ENCODE measurements at regions not wholly inside any gene's neighbourhood (a gene's known extent, or its start where the extent isn't known, plus 50 kb on each side); places are given as distances from the start of the nearest gene placed in this dataset.

- WGBS (ENCODE audit: insufficient coverage): 89% methylated on average over 1 of the region's 3 CpGs
- Histone ChIP-seq H3K9me3 (replicated peaks; ENCODE audit: control insufficient read depth, low read depth, low read length) (no peaks in the 10 kb centered on the region), H3K4me1 (ENCODE audit: control insufficient read depth, insufficient read depth, low read length) (no peaks in the 10 kb centered on the region), H3K27me3 (ENCODE audit: control insufficient read depth, insufficient read depth, low read length) (no peaks in the 10 kb centered on the region), H3K4me3 (ENCODE audit: low read length) (no peak overlapping the region), H3K36me3 (ENCODE audit: control insufficient read depth, insufficient read depth, low read length) (no peaks in the 10 kb centered on the region), H3K27ac (ENCODE audit: low read length) (no peak overlapping the region)
- DNase-seq: no peak
These were observed 249.2 kb upstream of the CLINT1 start for GRCh38 chr5:158108177-158108576.

DNA sequence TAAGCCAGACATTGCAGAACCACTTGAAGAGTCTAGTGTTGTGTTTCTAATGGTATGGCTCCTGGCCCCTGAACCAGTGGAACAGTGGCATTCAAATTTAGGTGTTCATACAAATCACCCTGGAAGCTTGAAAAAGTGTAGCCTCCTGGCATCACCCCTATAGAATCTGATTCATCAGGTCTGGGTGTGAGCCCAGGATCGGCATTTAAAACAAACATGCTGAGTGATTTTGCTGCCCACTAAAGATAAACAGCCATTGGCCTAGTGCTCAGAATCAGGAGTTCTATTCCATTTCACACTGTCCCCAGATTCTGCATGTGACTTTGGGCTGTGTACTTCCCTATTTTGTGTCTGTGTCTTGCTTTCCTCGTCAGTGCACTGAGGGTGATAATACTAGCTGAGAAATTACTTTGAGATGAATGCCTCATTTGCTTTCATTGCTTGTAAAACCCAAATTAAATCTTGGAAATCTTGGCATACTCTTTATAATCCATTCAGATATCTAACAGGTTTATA lies 241.5 kb upstream of the CLINT1 start:
- no peaks in the 10 kb centered on the region for H3K4me1 ChIP-seq (ENCODE audit: control insufficient read depth, insufficient read depth, low read length)
- H3K36me3 ChIP-seq (ENCODE audit: control insufficient read depth, insufficient read depth, low read length): no peaks in the 10 kb centered on the region
- 86% methylated on average over 1 of the region's 2 CpGs for WGBS (ENCODE audit: insufficient coverage)
- H3K27me3 ChIP-seq (ENCODE audit: control insufficient read depth, insufficient read depth, low read length): no peaks in the 10 kb centered on the region
- peaks cover 6% of the 10 kb centered on the region for H3K9me3 ChIP-seq (replicated peaks; ENCODE audit: control insufficient read depth, low read depth, low read length)
- DNase-seq: no peak
- H3K27ac ChIP-seq (ENCODE audit: low read length): no peak overlapping the region
- H3K4me3 ChIP-seq (ENCODE audit: low read length): no peak overlapping the region

- 50% methylated on average over 2 of the region's 12 CpGs for WGBS (ENCODE audit: insufficient coverage)
- Histone ChIP-seq H3K27me3 (ENCODE audit: control insufficient read depth, insufficient read depth, low read length) (no peaks in the 10 kb centered on the region), H3K9me3 (replicated peaks; ENCODE audit: control insufficient read depth, low read depth, low read length) (peaks cover 6% of the 10 kb centered on the region), H3K27ac (ENCODE audit: low read length) (no peak overlapping the region), H3K4me1 (ENCODE audit: control insufficient read depth, insufficient read depth, low read length) (no peaks in the 10 kb centered on the region), H3K36me3 (ENCODE audit: control insufficient read depth, insufficient read depth, low read length) (no peaks in the 10 kb centered on the region), H3K4me3 (ENCODE audit: low read length) (no peak overlapping the region)
- no peak for DNase-seq
These were observed 240.7 kb upstream of the CLINT1 start for GRCh38 chr5:158099571-158100105.

DNA sequence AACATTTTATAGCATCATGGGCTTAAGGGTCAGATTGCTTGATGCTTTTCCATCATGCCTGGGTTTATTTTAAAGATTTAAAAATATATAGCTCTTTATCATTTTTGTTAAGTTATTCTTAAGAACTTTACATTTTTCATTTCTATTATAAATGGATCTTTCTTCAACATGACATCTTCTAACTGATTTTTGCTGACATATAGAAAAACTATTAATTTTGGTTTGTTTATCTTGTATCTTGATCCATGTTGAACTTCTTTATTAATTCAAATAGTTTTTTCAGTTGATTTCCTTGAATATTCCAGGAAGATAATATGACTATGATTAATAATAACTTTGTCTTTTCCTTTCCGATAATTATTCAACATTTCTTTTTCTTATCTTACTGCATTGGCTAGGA lies 237.9 kb upstream of the CLINT1 start:
- no peak overlapping the region for H3K4me3 ChIP-seq (ENCODE audit: low read length)
- no peaks in the 10 kb centered on the region for H3K27me3 ChIP-seq (ENCODE audit: control insufficient read depth, insufficient read depth, low read length)
- no CpG with 5 or more reads among the region's 1 CpG for WGBS (ENCODE audit: insufficient coverage)

GRCh38 chr5:158086856-158087255 lies 227.9 kb upstream of the CLINT1 start:
- Histone ChIP-seq H3K4me1 (ENCODE audit: control insufficient read depth, insufficient read depth, low read length) (no peaks in the 10 kb centered on the region), H3K36me3 (ENCODE audit: control insufficient read depth, insufficient read depth, low read length) (no peaks in the 10 kb centered on the region), H3K27me3 (ENCODE audit: control insufficient read depth, insufficient read depth, low read length) (no peaks in the 10 kb centered on the region), H3K9me3 (replicated peaks; ENCODE audit: control insufficient read depth, low read depth, low read length) (no peaks in the 10 kb centered on the region), H3K27ac (ENCODE audit: low read length) (no peak overlapping the region), H3K4me3 (ENCODE audit: low read length) (no peak overlapping the region)
- peak; percentile 37 for DNase-seq
- WGBS (ENCODE audit: insufficient coverage): 38% methylated on average over 2 of the region's 3 CpGs

More for the DNA sequence above, 237.9 kb upstream of the CLINT1 start:
- Histone ChIP-seq H3K27ac (ENCODE audit: low read length) (no peak overlapping the region), H3K9me3 (replicated peaks; ENCODE audit: control insufficient read depth, low read depth, low read length) (peaks cover 6% of the 10 kb centered on the region), H3K4me1 (ENCODE audit: control insufficient read depth, insufficient read depth, low read length) (no peaks in the 10 kb centered on the region), H3K36me3 (ENCODE audit: control insufficient read depth, insufficient read depth, low read length) (no peaks in the 10 kb centered on the region)
- DNase-seq: no peak

DNA sequence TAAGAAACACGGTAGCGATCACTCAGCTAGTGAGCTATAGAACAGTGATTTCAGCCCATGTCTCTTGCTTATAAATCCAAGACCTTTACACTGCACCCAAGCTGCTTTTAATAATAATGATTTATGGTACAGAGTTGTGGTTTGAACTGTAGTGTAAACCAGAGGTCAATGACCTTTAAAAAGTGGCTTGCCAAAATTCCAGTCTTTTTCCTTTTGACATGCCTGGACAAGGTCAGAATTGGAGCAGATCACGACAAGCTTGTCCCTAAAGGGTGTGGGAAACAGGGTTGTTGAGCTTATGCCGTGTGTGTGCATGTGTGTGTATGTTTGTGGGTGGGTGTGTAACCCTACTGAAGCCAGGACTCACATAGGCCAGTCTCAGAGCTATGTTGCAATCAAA lies 225.3 kb upstream of the CLINT1 start:
- H3K4me1 ChIP-seq (ENCODE audit: control insufficient read depth, insufficient read depth, low read length): no peaks in the 10 kb centered on the region
- no peaks in the 10 kb centered on the region for H3K9me3 ChIP-seq (replicated peaks; ENCODE audit: control insufficient read depth, low read depth, low read length)
- whole genome bisulfite sequencing (ENCODE audit: insufficient coverage): no CpG with 5 or more reads among the region's 4 CpGs
- H3K36me3 ChIP-seq (ENCODE audit: control insufficient read depth, insufficient read depth, low read length): no peaks in the 10 kb centered on the region
- H3K4me3 ChIP-seq (ENCODE audit: low read length): no peak overlapping the region
- peak; percentile 66 for DNase-seq
- H3K27me3 ChIP-seq (ENCODE audit: control insufficient read depth, insufficient read depth, low read length): no peaks in the 10 kb centered on the region
- no peak overlapping the region for H3K27ac ChIP-seq (ENCODE audit: low read length)

- Histone ChIP-seq H3K36me3 (ENCODE audit: control insufficient read depth, insufficient read depth, low read length) (no peaks in the 10 kb centered on the region), H3K27me3 (ENCODE audit: control insufficient read depth, insufficient read depth, low read length) (no peaks in the 10 kb centered on the region), H3K27ac (ENCODE audit: low read length) (no peak overlapping the region), H3K9me3 (replicated peaks; ENCODE audit: control insufficient read depth, low read depth, low read length) (no peaks in the 10 kb centered on the region), H3K4me1 (ENCODE audit: control insufficient read depth, insufficient read depth, low read length) (no peaks in the 10 kb centered on the region), H3K4me3 (ENCODE audit: low read length) (no peak overlapping the region)
- 44% methylated on average over 1 of the region's 2 CpGs for WGBS (ENCODE audit: insufficient coverage)
- no peak for DNase-seq
These were observed 223.8 kb upstream of the CLINT1 start for GRCh38 chr5:158082696-158083287.

- H3K36me3 ChIP-seq (ENCODE audit: control insufficient read depth, insufficient read depth, low read length): no peaks in the 10 kb centered on the region
- no peaks in the 10 kb centered on the region for H3K9me3 ChIP-seq (replicated peaks; ENCODE audit: control insufficient read depth, low read depth, low read length)
- no CpG with 5 or more reads among the region's 1 CpG for WGBS (ENCODE audit: insufficient coverage)
- H3K27me3 ChIP-seq (ENCODE audit: control insufficient read depth, insufficient read depth, low read length): no peaks in the 10 kb centered on the region
- no peak overlapping the region for H3K27ac ChIP-seq (ENCODE audit: low read length)
- H3K4me1 ChIP-seq (ENCODE audit: control insufficient read depth, insufficient read depth, low read length): peaks cover 3% of the 10 kb centered on the region
- H3K4me3 ChIP-seq (ENCODE audit: low read length): no peak overlapping the region
- no peak for DNase-seq
These were observed 221.2 kb upstream of the CLINT1 start for GRCh38 chr5:158080112-158080511.

GRCh38 chr5:158079097-158079496 lies 220.2 kb upstream of the CLINT1 start:
- 76% methylated on average over 4 of the region's 5 CpGs for WGBS (ENCODE audit: insufficient coverage)
- no peaks in the 10 kb centered on the region for H3K9me3 ChIP-seq (replicated peaks; ENCODE audit: control insufficient read depth, low read depth, low read length)
- no peaks in the 10 kb centered on the region for H3K27me3 ChIP-seq (ENCODE audit: control insufficient read depth, insufficient read depth, low read length)
- DNase-seq: no peak
- no peaks in the 10 kb centered on the region for H3K36me3 ChIP-seq (ENCODE audit: control insufficient read depth, insufficient read depth, low read length)
- H3K27ac ChIP-seq (ENCODE audit: low read length): no peak overlapping the region
- no peak overlapping the region for H3K4me3 ChIP-seq (ENCODE audit: low read length)
- peaks cover 3% of the 10 kb centered on the region for H3K4me1 ChIP-seq (ENCODE audit: control insufficient read depth, insufficient read depth, low read length)

DNA sequence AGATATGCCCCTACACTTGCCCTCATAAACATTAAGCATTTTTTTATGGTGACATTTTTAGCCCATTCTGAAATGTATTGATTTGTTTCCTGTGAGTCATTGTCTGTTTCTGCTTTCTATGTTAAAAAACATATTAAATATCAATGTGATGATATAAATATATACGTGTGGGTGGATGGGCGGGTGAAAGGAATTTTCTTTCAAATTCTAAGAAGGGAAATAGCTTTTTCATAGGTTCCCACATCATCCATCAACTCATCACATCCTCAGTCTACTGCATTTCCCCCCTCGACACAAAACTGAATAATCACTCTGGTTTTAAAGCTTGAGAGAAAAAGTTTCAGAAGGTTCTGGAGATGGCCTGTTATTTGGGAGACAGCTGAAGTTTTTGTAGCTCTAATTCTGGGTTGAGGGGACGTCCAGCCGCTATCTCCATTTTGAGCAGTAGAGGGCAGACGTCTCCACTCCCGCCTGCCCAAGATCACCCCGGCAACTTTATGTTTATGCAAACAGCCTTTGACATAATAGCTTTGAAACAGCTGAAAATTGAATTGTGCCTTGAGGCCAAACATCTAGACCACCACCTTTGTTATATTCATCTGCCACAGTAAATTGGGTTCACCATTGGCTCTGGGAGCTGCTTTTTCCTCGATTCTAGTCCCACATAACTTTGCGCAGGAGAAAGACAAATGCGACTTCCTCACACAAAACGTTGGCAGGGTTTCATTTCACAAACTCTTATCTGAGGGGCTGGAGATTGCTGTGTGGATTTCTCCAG lies 216.2 kb upstream of the CLINT1 start:
- H3K4me1 ChIP-seq (ENCODE audit: control insufficient read depth, insufficient read depth, low read length): peaks cover 3% of the 10 kb centered on the region
- H3K27ac ChIP-seq (ENCODE audit: low read length): peak overlapping the region; percentile 92
- peak overlapping the region; percentile 7 for H3K4me3 ChIP-seq (ENCODE audit: low read length)
- peak; percentile 96 for DNase-seq
- 0% methylated on average over 5 of the region's 12 CpGs for WGBS (ENCODE audit: insufficient coverage)
- H3K9me3 ChIP-seq (replicated peaks; ENCODE audit: control insufficient read depth, low read depth, low read length): no peaks in the 10 kb centered on the region
- no peaks in the 10 kb centered on the region for H3K27me3 ChIP-seq (ENCODE audit: control insufficient read depth, insufficient read depth, low read length)
- no peaks in the 10 kb centered on the region for H3K36me3 ChIP-seq (ENCODE audit: control insufficient read depth, insufficient read depth, low read length)

All from muscle of leg (tissue), 3 donors.